H9 (cell line): ENCODE measurements at regions not wholly inside any gene's neighbourhood (a gene's known extent, or its start where the extent isn't known, plus 50 kb on each side); places are given as distances from the start of the nearest gene placed in this dataset.

ENCODE experiments used
- DNase-seq: peaks from one replicate; pipeline ENCODE4 v3.0.0-alpha.2; 2017
- H2AFZ ChIP-seq: one replicate; pipeline ENCODE4 v1.6.1; 2013; ENCODE audit warnings: mild to moderate bottlenecking, low read length, control low read depth, moderate library complexity
- H2AK5ac ChIP-seq: 2 replicates; pipeline ENCODE4 v1.6.1; 2013; ENCODE audit warnings: low read length, control low read depth, mixed read lengths; ENCODE audit not compliant: insufficient read length
- H2BK120ac ChIP-seq: one replicate; pipeline ENCODE4 v1.6.1; 2013; ENCODE audit warnings: low read depth, mild to moderate bottlenecking, low read length, control low read depth, inconsistent platforms; ENCODE audit not compliant: poor library complexity, severe bottlenecking
- H2BK12ac ChIP-seq: 2 replicates; pipeline ENCODE4 v1.6.1; 2013; ENCODE audit warnings: low read length, control low read depth, mixed read lengths, low read depth; ENCODE audit not compliant: insufficient read length
- H2BK15ac ChIP-seq: 2 replicates; pipeline ENCODE4 v1.6.1; 2013; ENCODE audit warnings: low read depth, low read length, control low read depth
- H2BK20ac ChIP-seq: one replicate; pipeline ENCODE4 v1.6.1; 2013; ENCODE audit warnings: low read depth, mild to moderate bottlenecking, low read length, control low read depth, inconsistent platforms; ENCODE audit not compliant: poor library complexity, severe bottlenecking
- H2BK5ac ChIP-seq: 2 replicates; pipeline ENCODE4 v1.6.1; 2013; ENCODE audit warnings: low read length, control low read depth, mixed read lengths; ENCODE audit not compliant: insufficient read length
- H3K14ac ChIP-seq: 2 replicates; pipeline ENCODE4 v1.6.1; 2013; ENCODE audit warnings: low read length, control low read depth; ENCODE audit not compliant: insufficient read depth
- H3K18ac ChIP-seq: 2 replicates; pipeline ENCODE4 v1.6.1; 2013; ENCODE audit warnings: low read depth, mild to moderate bottlenecking, mixed read lengths, low read length, control low read depth; ENCODE audit not compliant: insufficient read length
- H3K23ac ChIP-seq: 2 replicates; pipeline ENCODE4 v1.6.1; 2013; ENCODE audit warnings: low read length, control low read depth, mixed read lengths, low read depth; ENCODE audit not compliant: insufficient read length
- H3K23me2 ChIP-seq: 2 replicates; pipeline ENCODE4 v1.6.1; 2013; ENCODE audit warnings: low read depth, mild to moderate bottlenecking, mixed read lengths, low read length, control low read depth; ENCODE audit not compliant: insufficient read length, poor library complexity, severe bottlenecking
- H3K27ac ChIP-seq: 2 replicates; pipeline ENCODE4 v1.5.1; 2013; ENCODE audit warnings: low read length, control low read depth, mixed read lengths, low read depth; ENCODE audit not compliant: insufficient read length
- H3K27me3 ChIP-seq: 2 replicates; pipeline ENCODE4 v1.6.1; 2013; ENCODE audit warnings: low read length, control low read depth, inconsistent platforms; ENCODE audit not compliant: insufficient read depth
- H3K4ac ChIP-seq: 2 replicates; pipeline ENCODE4 v1.6.1; 2013; ENCODE audit warnings: low read depth, mild to moderate bottlenecking, control low read depth, inconsistent platforms, low read length, moderate library complexity
- H3K4me1 ChIP-seq: 2 replicates; pipeline ENCODE4 v1.6.1; 2013; ENCODE audit warnings: low read length, control low read depth, inconsistent platforms; ENCODE audit not compliant: insufficient read depth
- H3K4me2 ChIP-seq: 2 replicates; pipeline ENCODE4 v1.6.1; 2013; ENCODE audit warnings: low read length, control low read depth, mixed read lengths; ENCODE audit not compliant: insufficient read length, insufficient read depth
- H3K56ac ChIP-seq: 2 replicates; pipeline ENCODE4 v1.6.1; 2013; ENCODE audit warnings: low read depth, mild to moderate bottlenecking, mixed read lengths, low read length, control low read depth; ENCODE audit not compliant: insufficient read length
- H3K79me1 ChIP-seq: 2 replicates; pipeline ENCODE4 v1.6.1; 2013; ENCODE audit warnings: low read depth, mild to moderate bottlenecking, moderate library complexity, low read length, control low read depth, inconsistent platforms; ENCODE audit not compliant: insufficient read depth, poor library complexity, severe bottlenecking
- H3K79me2 ChIP-seq: 2 replicates; pipeline ENCODE4 v1.6.1; 2013; ENCODE audit warnings: low read length, control low read depth, inconsistent platforms; ENCODE audit not compliant: insufficient read depth
- H3K9ac ChIP-seq: 2 replicates; pipeline ENCODE4 v1.6.1; 2013; ENCODE audit warnings: low read length, control low read depth, mixed read lengths; ENCODE audit not compliant: insufficient read length; ENCODE audit errors: extremely low read depth
- H3K9me3 ChIP-seq: one replicate; pipeline ENCODE4 v1.6.1; 2013; ENCODE audit warnings: low read depth, low read length, inconsistent platforms; ENCODE audit not compliant: control insufficient read depth
- H3T11ph ChIP-seq: one replicate; pipeline ENCODE4 v1.6.1; 2013; ENCODE audit warnings: mild to moderate bottlenecking, low read length, control low read depth, inconsistent platforms
- H4K20me1 ChIP-seq: one replicate; pipeline ENCODE4 v1.6.1; 2013; ENCODE audit not compliant: control insufficient read depth, insufficient read length, insufficient read depth
- H4K5ac ChIP-seq: 2 replicates; pipeline ENCODE4 v1.6.1; 2013; ENCODE audit warnings: low read depth, mild to moderate bottlenecking, mixed read lengths, low read length, control low read depth; ENCODE audit not compliant: insufficient read length
- H4K8ac ChIP-seq: replicated peaks from 2 replicates; pipeline ENCODE4 v1.6.1; 2013; ENCODE audit warnings: low read length, control low read depth, mixed read lengths, low read depth; ENCODE audit not compliant: insufficient read length
- H4K91ac ChIP-seq: 2 replicates; pipeline ENCODE4 v1.6.1; 2013; ENCODE audit warnings: low read depth, mild to moderate bottlenecking, moderate library complexity, mixed read lengths, low read length, control low read depth; ENCODE audit not compliant: insufficient read length
- H3K27ac Mint-ChIP-seq, 3 experiments: 2 replicates in 2 of 3; 3 replicates in 1 of 3; pipeline ENCODE4 v1.8.0; 2020 to 2021; ENCODE audit warnings: mixed read lengths in 3 of 3, mild to moderate bottlenecking in 1 of 3, moderate library complexity in 1 of 3
- H3K27me3 Mint-ChIP-seq: 2 replicates; pipeline ENCODE4 v1.8.0; 2021; ENCODE audit warnings: low read depth, mild to moderate bottlenecking, moderate library complexity, mixed read lengths
- H3K36me3 Mint-ChIP-seq, 3 experiments: 2 replicates in 2 of 3; 3 replicates in 1 of 3; pipeline ENCODE4 v1.8.0; 2020 to 2021; ENCODE audit warnings: low read depth in 3 of 3, mixed read lengths in 3 of 3; ENCODE audit not compliant: insufficient read depth in 1 of 3
- H3K4me1 Mint-ChIP-seq, 2 experiments: 2 replicates each; pipeline ENCODE4 v1.8.0; 2020; ENCODE audit warnings: mixed read lengths in 2 of 2
- H3K4me3 Mint-ChIP-seq, 2 experiments: 2 replicates in 1 of 2; 3 replicates in 1 of 2; pipeline ENCODE4 v1.8.0; 2020 to 2021; ENCODE audit warnings: mild to moderate bottlenecking in 2 of 2, mixed read lengths in 2 of 2, moderate library complexity in 1 of 2
- H3K9me3 Mint-ChIP-seq, 2 experiments: 2 replicates in 1 of 2; 3 replicates in 1 of 2; pipeline ENCODE4 v1.8.0; 2020; ENCODE audit warnings: mild to moderate bottlenecking in 2 of 2, mixed read lengths in 2 of 2, moderate library complexity in 1 of 2
- WGBS: extraction: QIAGEN DNeasy Blood & Tissue Kit; methylation state at CpG from one replicate; pipeline ENCODE4 v1.1.7; 2013; ENCODE audit warnings: missing lambda C conversion rate, low lambda C conversion rate, mixed read lengths; ENCODE audit not compliant: insufficient read length; ENCODE audit errors: extremely low coverage; 5-methylcytosine and 5-hydroxymethylcytosine counted together
- TF ChIP-seq, protein P1 (sequence below): fragments of 200-600 bp; sonication (generic); conservative IDR thresholded peaks from 3 replicates; pipeline ENCODE4 v1.8.0; 2021; ENCODE audit warnings: antibody characterized with exemption, mild to moderate bottlenecking

DNA sequence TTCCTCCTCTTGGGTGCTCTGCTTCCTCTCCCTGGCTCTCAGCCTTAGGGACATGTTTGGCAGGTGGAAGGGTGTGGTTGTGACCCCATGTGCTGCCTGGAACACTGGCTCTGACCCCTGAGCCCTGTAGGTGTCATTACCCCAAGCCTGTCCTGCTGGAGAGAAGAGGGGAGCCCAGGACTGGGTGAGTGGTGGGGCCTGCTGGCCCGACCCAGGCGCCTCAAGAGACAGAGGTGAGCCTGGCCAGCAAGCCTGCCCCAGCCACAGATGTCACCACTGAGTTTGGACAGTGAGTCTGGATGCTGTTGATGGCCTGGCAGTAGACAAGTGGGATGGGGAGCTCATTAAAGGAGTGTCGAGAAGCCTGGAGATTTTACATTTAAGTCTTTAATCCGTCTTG is 1112.2 kb downstream of the BRD1 start:
- Histone ChIP-seq H3K27me3 (no peaks in the 10 kb centered on the region), H4K8ac (no peak overlapping the region), H3K9ac (no peak overlapping the region), H3K4ac (no peak overlapping the region), H3K27ac (no peak overlapping the region), H3K79me1 (no peaks in the 10 kb centered on the region), H3K9me3 (no peaks in the 10 kb centered on the region), H3K4me1 (no peaks in the 10 kb centered on the region), H2AK5ac (no peak overlapping the region), H2BK12ac (no peak overlapping the region), H2BK5ac (no peak overlapping the region), H4K20me1 (no peaks in the 10 kb centered on the region), H4K91ac (no peak overlapping the region), H2BK15ac (no peak overlapping the region), H2BK20ac (no peak overlapping the region), H3K4me2 (no peak overlapping the region), H4K5ac (no peak overlapping the region), H3K18ac (no peak overlapping the region), H3K23me2 (no peaks in the 10 kb centered on the region), H3K56ac (no peak overlapping the region), H3K14ac (no peak overlapping the region), H3K79me2 (no peaks in the 10 kb centered on the region), H2AFZ (no peak overlapping the region), H3T11ph (no peak overlapping the region), H3K23ac (no peak overlapping the region), H2BK120ac (no peak overlapping the region)
- Mint-ChIP-seq H3K27me3 (no peaks in the 10 kb centered on the region), H3K9me3 (peaks cover 8 to 10% of the 10 kb centered on the region in 2 experiments; a peak in 4 of 5 replicates), H3K36me3 (peaks cover 11 to 14% (median 13%) of the 10 kb centered on the region in 3 experiments), H3K27ac (no peak overlapping the region), H3K4me3 (no peak overlapping the region), H3K4me1 (peaks cover 14 to 18% of the 10 kb centered on the region in 2 experiments)
- TF ChIP-seq, protein P1, sequence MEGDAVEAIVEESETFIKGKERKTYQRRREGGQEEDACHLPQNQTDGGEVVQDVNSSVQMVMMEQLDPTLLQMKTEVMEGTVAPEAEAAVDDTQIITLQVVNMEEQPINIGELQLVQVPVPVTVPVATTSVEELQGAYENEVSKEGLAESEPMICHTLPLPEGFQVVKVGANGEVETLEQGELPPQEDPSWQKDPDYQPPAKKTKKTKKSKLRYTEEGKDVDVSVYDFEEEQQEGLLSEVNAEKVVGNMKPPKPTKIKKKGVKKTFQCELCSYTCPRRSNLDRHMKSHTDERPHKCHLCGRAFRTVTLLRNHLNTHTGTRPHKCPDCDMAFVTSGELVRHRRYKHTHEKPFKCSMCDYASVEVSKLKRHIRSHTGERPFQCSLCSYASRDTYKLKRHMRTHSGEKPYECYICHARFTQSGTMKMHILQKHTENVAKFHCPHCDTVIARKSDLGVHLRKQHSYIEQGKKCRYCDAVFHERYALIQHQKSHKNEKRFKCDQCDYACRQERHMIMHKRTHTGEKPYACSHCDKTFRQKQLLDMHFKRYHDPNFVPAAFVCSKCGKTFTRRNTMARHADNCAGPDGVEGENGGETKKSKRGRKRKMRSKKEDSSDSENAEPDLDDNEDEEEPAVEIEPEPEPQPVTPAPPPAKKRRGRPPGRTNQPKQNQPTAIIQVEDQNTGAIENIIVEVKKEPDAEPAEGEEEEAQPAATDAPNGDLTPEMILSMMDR: no peak
- no CpG with 5 or more reads among the region's 4 CpGs for WGBS
- DNase-seq: no peak
